ENCODE measurements at regions not wholly inside any gene's neighbourhood (a gene's known extent, or its start where the extent isn't known, plus 50 kb on each side); places are given as distances from the start of the nearest gene placed in this dataset.

- no peak for DNase-seq
These were observed 835.1 kb downstream of the TSN start for GRCh38 chr2:122590524-122590923.

DNA sequence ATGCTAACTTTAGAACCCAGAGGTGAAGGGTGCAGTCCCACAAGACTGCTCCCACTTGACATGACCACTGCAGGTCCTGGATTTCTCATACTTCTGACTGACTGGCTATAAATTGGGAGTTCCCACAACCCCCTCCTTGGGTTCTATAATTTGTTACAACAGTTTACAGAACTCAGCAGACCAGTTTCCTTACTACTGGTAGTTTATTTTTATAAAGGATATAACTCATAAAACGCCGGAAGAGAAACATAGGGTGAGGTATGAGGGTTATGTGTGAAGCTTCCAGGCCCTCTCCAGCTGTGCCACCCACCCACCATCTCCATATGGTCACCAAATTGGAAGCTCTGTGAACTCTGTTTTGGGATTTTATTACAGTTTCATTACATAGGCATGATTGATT lies 839.6 kb downstream of the TSN start:
- DNase-seq = no peak

DNA sequence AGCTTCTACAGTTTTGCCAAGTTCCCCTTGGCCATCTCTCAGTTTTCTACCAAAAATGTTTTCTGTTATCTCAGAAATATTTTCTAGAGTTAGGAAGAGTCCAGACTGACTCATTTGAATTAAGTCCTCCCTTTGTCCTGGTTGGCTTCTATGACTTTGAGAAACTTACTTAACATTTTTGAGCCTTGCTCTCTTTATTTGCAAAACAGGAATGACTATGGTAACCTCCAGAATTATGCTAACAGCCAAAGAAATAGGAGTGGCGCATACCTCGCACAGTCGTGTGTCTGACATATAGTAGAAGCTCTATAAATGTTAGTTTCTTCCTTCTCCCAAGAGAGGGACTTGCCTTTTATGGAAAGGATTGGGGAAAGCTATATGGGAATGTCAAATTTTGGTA lies 841.1 kb downstream of the TSN start:
- DNase-seq = no peak

- DNase-seq = no peak
These were observed 843.3 kb downstream of the TSN start for GRCh38 chr2:122598784-122599183.

DNA sequence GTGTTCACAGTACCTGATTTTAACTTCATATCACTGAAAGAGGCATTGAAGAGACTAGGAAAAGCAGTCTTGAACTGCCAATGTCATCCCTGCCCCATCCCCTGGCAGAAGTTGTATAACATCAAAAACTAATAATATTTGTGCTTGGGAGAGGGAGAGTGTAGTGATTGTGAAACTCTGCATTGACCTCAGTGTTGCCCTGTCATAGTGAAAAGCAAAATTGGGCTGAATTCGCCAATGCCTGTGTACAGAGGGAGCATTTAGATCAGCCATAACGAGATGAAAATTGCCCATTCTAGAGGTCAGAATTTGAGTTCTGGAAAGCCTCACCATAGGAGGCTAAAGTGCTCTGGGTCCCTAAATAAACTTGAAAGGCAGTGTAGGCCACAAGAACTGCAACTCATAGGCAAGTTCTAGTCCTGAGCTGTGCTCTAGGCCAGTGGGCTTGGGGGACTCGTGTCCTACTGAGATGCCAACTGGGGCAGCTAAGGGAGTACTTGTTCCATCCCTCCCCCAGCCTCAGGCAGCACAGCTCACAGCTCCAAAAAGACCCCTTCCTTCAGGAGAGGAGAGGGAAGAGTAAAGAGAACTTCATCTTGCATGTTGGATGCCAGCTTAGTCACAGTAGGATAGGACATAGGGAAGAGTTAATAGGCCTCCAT lies 855.6 kb downstream of the TSN start:
- DNase-seq = no peak

GRCh38 chr2:122622934-122623333 lies 867.5 kb downstream of the TSN start:
- DNase-seq = no peak

DNA sequence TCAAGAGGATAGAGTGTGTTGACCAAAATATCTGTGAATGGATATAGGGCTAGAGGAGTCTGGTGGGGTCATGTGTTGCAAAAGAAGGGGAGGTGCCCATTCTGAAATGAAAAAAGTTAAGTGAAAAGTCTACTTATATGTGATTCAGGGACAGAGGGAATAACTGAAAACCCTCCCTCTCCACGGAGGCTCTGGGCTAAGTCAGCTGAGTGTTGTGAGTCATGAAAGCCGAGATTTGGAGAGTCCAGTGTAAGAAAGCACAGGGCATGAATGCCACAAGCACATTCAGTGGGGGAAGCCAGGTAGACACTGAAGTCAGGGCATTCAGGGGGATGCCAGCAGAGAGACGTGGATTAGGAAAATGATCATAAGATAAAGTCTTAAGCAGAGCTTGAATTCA lies 871.9 kb downstream of the TSN start:
- no peak for DNase-seq

- no peak for DNase-seq
These were observed 878.8 kb downstream of the TSN start for GRCh38 chr2:122634256-122634655.

DNA sequence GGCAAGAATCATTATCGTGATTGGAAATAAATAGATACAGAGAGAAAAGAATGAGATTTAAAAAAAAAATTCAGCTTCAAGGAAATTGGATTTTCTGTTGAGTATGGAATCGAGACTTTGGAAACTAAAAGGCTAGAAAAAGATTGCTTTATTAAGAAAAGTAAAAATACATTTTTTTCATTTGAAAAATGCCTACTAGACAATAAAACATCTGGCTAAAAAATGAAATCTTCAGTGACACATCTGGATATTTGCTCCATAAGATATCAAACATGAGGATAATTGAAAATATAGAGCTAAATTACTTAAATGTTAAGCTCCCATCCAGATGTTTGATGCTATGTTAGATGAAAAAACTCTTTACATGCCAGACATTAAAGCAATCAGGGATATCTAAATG lies 879.5 kb downstream of the TSN start:
- DNase-seq = no peak

- no peak for DNase-seq
These were observed 880.2 kb downstream of the TSN start for GRCh38 chr2:122635686-122636085.

GRCh38 chr2:122636097-122636496 lies 880.6 kb downstream of the TSN start:
- no peak for DNase-seq

GRCh38 chr2:122639176-122639575 lies 883.7 kb downstream of the TSN start:
- no peak for DNase-seq

- DNase-seq = no peak
These were observed 884.3 kb downstream of the TSN start for GRCh38 chr2:122639711-122640110.

- no peak for DNase-seq
These were observed 888.4 kb downstream of the TSN start for GRCh38 chr2:122643725-122644329.

DNA sequence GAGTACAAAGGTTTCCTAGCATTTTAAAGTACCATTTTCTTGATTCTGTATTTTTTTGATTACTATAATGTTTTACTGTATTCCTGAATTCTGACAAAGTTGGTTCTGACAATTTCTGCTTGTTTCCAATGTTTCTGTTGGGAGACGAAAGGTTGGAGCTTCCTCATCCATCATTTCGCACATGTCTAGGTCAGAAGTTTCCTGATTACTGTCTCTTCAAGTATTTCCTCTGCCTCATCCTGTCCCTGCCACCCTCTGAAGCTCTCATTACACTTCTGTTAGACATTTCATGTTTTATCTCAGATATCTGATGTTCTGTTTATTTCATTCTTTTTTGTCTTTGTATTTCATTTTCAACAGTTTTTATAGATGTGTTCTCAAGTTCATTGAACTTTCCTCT lies 895.8 kb downstream of the TSN start:
- DNase-seq = no peak

- DNase-seq = no peak
These were observed 896.3 kb downstream of the TSN start for GRCh38 chr2:122651780-122652179.

GRCh38 chr2:122652670-122653069 lies 897.2 kb downstream of the TSN start:
- no peak for DNase-seq

DNA sequence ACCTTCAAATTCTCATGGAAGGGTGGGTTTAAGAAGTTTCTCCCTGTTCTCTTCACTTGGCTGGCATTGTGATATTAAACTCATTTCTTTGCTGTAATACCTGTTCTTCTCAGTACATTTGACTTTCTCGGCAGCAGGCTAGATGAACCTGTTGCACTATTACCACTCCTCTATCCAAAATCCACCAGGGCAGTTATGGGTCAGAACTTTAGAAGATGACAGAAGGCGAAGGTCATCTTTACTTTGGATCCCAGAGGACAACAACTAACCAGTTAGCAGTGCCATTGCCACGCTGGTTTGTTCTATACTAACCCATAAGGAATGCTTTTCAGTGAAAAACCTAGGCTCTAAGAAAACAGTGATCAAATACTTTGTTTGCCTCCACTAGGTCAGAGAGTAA lies 901.0 kb downstream of the TSN start:
- DNase-seq = no peak

GRCh38 chr2:122660786-122661634 lies 905.6 kb downstream of the TSN start:
- DNase-seq = no peak

- DNase-seq = no peak
These were observed 908.2 kb downstream of the TSN start for GRCh38 chr2:122663620-122664019.

DNA sequence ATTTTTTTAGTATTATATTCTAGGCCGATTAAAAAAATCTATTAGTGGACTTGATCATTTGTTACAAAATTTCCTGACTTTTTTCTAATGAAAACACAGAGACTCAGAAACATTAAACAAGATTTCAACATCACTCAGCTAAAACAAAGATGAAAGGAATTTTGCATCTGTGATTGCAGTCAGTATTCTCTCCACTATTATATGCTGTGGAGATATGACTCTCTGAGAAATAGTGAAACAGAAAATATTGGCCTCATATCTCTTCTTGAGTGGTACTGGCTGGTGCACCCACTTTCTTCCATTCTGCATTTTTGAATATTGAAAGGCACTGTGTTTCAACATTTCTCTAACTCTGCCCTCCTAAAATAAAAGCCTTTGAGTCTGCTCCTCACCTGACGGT lies 914.2 kb downstream of the TSN start:
- no peak for DNase-seq

DNA sequence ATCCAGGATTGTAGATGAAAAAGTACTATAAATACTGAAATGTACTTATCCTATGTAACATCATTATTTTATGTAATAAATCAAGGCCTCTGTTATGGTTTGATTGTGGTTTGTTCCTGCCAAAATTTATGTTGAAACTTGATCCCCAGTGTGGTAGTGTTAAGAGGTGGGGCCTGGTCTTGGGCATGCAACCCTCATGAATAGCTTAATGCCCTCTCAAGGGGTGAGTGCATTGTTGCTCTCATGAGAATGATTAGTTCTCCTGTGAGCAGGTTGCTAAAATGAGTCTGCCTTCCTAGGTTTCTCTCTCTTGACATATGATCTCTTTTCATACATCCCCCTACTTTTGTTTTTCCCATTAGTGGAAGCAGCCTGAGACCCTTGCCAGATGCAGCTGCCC lies 915.4 kb downstream of the TSN start:
- no peak for DNase-seq

DNA sequence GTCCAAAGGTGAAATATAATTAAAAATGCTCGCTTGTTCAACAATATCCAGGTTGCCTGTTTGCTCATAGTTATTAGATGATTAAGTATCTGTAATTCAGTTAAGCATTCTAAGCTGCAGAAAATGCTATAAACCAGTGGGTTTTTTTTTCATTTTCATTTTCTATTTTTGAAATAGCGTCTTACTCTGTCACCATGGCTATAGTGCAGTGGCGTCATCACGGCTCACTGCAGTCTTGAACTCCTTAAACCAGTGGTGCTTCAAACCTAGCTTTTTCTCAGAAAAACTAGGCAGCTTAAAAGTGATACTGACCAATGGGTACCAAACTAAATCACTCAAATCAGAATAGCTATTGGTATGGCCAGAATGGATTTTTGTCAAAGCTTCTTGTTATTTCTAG lies 925.2 kb downstream of the TSN start:
- no peak for DNase-seq

DNA sequence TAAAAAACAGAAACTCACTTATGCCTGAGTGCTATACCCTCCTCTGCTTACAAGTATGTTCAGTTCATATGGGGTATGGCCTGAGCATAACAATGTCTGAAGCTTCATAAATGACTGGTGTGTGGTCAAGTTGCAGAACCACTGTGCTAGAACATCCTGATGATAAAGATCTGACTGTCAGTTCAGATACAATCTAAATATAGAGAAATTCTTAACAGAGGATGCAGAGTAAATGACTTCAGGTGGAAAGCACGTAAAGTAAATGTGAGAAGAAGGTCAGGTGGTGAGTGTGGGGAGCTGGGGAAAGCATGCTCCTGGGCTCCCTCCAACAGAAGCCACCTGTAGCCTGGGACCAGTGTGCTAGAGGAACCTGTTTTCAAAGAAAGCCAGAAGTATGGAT lies 926.2 kb downstream of the TSN start:
- DNase-seq = no peak
